C4-2B (cell line): ENCODE measurements at regions not wholly inside any gene's neighbourhood (a gene's known extent, or its start where the extent isn't known, plus 50 kb on each side); places are given as distances from the start of the nearest gene placed in this dataset.
"Not testable (repeated sequence)": the region's sequence is repeated elsewhere in the genome, so short reads cannot be mapped to it uniquely, and the experiment has no call there.

Source experiments
- H3K27ac ChIP-seq: fragments of 450-650 bp; 2 replicates; pipeline ENCODE4 v1.5.1; 2017
- ZFX ChIP-seq: fragments of 450-650 bp; IDR thresholded peaks from 2 replicates; pipeline ENCODE4 v1.6.1; 2017
- TF ChIP-seq, protein P1 (sequence below): fragments of 450-650 bp; conservative IDR thresholded peaks from 2 replicates; pipeline ENCODE4 v1.5.1; 2017; ENCODE audit warnings: mild to moderate bottlenecking

- no peak overlapping the region for H3K27ac ChIP-seq
- TF ChIP-seq ZFX, result no peak
- TF ChIP-seq, protein P1, sequence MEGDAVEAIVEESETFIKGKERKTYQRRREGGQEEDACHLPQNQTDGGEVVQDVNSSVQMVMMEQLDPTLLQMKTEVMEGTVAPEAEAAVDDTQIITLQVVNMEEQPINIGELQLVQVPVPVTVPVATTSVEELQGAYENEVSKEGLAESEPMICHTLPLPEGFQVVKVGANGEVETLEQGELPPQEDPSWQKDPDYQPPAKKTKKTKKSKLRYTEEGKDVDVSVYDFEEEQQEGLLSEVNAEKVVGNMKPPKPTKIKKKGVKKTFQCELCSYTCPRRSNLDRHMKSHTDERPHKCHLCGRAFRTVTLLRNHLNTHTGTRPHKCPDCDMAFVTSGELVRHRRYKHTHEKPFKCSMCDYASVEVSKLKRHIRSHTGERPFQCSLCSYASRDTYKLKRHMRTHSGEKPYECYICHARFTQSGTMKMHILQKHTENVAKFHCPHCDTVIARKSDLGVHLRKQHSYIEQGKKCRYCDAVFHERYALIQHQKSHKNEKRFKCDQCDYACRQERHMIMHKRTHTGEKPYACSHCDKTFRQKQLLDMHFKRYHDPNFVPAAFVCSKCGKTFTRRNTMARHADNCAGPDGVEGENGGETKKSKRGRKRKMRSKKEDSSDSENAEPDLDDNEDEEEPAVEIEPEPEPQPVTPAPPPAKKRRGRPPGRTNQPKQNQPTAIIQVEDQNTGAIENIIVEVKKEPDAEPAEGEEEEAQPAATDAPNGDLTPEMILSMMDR, result no peak
Measured at GRCh38 chr1:57590978-57591377, 167.1 kb upstream of the DAB1 start.

GRCh38 chr1:57586842-57587241, 163.0 kb upstream of the DAB1 start:
- no peak for TF ChIP-seq ZFX
- TF ChIP-seq, protein P1, result no peak
- no peak overlapping the region for H3K27ac ChIP-seq

GRCh38 chr1:57578680-57579079, 154.8 kb upstream of the DAB1 start:
- TF ChIP-seq ZFX, result no peak
- TF ChIP-seq, protein P1, result no peak
- H3K27ac ChIP-seq, result no peak overlapping the region

GRCh38 chr1:57578099-57578498, 154.2 kb upstream of the DAB1 start:
- TF ChIP-seq, protein P1, result no peak
- no peak for TF ChIP-seq ZFX
- H3K27ac ChIP-seq, result no peak overlapping the region

GRCh38 chr1:57576756-57577155, 152.9 kb upstream of the DAB1 start:
- TF ChIP-seq ZFX, result no peak
- TF ChIP-seq, protein P1, result no peak

DNA sequence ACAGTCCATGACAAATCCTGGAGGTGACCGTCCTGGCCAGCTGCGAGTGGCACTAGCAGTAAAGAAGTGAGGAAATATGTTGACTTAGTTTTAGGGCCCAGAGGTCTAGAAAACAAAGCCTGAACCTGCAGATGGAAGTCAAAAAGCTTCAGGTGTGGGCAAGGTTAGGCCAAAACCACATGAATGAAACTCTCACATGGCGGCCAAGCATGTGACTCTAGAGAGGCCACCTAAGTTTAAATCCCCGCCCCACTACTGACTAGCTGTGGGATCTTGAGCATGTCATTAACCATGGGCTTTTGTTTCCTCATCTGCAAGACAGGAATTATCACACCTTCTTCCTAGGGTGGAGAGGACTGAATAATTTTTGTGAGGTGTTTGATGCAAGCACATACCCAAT, 148.2 kb upstream of the DAB1 start:
- no peak overlapping the region for H3K27ac ChIP-seq
- TF ChIP-seq ZFX, result no peak
- TF ChIP-seq, protein P1, result no peak

More at GRCh38 chr1:57576756-57577155, 152.9 kb upstream of the DAB1 start:
- no peak overlapping the region for H3K27ac ChIP-seq

- not testable (repeated sequence) for H3K27ac ChIP-seq
Measured at GRCh38 chr1:57558066-57558465, 134.2 kb upstream of the DAB1 start.

DNA sequence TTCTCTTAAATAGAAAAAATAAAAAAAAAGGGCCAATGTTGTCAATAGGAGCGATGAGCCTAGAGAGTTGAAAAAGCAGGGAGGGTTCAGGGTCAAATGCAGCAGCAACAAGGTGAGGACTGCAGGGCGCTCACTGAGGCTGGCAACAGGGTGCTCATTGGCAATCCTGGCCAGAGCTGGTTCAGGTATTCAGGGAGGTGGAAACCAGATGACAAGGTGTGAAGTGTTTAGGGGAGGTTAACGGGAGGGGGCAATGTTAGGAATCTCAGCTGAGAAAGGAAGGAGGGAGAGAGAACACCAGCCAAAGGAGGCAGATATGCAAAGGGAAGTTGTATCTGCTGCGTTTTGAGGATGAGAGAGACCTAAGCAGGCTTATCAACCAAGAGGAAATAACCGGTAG, 129.8 kb upstream of the DAB1 start:
- H3K27ac ChIP-seq, result no peak overlapping the region
- no peak for TF ChIP-seq ZFX
- TF ChIP-seq, protein P1, result no peak
